ENCODE measurements at regions not wholly inside any gene's neighbourhood (a gene's known extent, or its start where the extent isn't known, plus 50 kb on each side); places are given as distances from the start of the nearest gene placed in this dataset.

DNA sequence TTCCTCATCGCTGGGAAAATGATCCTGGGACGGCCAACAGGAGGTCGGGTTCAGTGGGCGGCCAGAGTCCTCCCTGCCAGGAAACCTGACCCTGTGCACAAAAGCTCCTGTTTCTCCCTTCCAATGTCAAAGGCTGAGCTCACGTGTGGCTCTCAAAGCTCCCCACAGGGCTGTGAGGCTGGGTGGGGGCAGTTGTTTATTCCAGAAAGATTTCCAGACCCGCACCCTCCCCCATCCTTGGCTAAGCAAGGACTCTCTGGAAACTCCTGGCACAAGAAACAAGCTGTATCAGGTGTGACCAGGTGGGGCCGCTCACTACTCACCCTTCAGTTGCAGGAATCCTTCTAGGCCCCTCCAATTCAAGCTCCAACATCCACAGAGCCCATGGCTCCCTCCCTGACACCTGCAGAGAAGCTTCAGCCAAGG lies 131.9 kb downstream of the SHANK2 start:
- peak; percentile 26 for DNase-seq

DNA sequence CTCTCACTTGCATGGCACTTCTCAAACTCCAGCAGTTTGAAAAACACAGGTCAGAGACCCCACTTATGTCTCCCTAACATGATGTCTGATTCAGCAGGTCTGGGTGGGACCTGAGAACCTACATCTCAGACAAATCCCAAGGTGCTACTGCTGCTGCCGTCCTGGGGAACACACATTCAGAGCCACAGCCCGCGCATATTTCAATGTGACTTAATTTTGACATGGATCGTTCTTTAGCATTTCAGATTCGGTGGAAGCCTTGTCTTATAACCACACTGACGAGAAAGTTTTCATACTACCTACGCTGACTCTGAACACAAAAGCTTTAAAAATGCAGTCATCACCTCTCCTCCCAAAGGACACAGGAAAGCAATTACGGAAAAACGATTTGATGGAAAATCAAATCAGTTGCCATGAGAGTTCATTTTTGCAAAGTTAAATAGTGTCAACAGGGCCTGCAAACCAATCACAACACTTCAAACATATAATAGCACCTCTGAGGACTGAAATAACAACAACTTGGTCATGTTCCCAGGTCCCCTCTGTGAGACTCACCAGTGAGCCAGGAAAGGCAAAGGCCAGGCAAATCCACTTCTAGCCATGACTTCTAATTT lies 132.6 kb downstream of the SHANK2 start:
- no peak for DNase-seq

DNA sequence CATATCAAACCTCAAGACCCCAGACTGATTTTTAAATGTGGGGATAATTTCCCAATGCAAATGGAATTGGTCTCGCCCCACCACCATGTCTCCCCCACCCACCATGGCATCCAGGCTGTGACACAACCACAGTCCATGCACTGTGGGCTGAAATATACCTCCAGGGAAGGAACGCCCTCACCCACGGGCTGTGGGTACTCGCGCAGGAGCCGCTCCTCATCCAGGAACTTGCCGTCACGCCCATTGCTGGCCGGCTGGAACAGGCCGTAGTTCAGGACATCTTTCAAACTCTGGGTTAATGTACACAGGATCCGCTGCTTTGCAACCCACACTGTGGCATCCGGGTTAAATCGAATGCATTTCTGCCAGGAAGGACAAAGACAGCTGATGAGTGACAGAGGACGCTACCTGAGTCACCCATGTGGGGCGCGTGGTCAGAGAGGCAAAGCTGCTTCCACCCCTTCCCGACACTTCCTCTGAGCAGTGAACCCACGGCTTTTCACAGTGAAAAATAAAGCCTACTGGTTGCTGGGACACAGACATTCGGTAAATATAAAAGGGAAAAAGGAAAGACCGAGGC lies 133.6 kb downstream of the SHANK2 start:
- DNase-seq: no peak

DNA sequence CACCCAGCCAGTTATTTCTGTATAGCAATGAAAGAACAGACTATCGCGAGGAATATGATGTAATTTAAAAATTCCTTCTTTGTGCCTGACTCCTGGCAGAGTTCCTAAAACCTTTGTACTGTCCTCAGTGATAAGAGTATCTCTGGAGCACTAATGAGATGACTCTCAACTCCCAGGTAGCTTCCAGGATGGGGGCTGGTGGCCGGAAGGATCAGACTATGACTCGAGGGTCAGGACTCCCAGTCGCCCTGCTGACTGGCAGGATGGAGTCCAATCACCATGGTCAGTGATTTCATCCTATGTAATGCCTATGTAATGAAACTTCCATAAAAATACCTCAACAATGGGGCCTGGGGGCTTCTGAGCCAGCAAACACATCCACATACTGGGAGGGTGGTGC lies 135.1 kb downstream of the SHANK2 start:
- DNase-seq: no peak

GRCh38 chr11:71116693-71117040 lies 135.7 kb downstream of the SHANK2 start:
- DNase-seq: no peak

- DNase-seq: peak; percentile 26
These were observed 136.3 kb downstream of the SHANK2 start for GRCh38 chr11:71115770-71116692.

- peak; percentile 10 for DNase-seq
These were observed 138.1 kb downstream of the SHANK2 start for GRCh38 chr11:71114124-71114851.

DNA sequence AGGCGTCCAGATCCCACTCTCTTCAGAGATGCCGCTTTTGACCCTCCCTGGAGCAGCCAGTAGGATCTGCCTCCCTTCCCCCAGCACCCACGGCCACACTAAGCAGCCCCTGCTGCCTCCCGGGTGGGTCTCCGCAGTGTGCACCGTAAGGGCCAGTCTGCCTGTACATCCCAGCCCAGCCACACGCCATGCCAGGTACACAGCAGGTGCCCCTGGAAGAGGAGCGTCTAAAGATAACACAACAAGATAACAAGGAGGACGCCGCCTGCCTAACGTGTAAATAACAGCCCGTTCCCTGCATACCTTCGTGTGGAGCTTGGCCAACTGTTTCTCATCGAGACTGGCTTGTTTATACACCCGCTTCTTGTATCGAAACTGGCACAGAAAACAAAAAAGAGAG lies 139.4 kb downstream of the SHANK2 start:
- no peak for DNase-seq

DNA sequence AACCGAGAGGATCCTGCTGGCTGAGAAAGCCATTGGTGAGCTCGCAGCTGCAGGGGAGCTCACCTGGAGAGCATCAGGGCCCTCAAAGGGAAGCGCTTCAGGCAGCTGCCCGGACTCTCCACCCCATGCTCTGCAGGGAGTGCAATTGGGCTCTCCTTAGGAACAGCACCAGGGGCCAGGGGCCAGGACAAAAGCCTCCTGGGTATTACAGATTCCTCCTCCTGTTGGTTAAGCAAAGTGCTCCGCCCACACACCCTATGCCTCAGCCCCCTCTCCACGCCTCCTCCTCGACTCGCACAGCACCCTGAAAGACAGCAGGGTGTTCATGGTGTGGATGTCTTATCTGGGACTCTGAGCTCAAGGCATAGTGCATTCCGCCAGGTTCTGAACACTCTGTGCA lies 139.9 kb downstream of the SHANK2 start:
- DNase-seq: no peak

GRCh38 chr11:71109586-71109985 lies 142.8 kb downstream of the SHANK2 start:
- no peak for DNase-seq

- DNase-seq: no peak
These were observed 143.2 kb downstream of the SHANK2 start for GRCh38 chr11:71109186-71109585.

DNA sequence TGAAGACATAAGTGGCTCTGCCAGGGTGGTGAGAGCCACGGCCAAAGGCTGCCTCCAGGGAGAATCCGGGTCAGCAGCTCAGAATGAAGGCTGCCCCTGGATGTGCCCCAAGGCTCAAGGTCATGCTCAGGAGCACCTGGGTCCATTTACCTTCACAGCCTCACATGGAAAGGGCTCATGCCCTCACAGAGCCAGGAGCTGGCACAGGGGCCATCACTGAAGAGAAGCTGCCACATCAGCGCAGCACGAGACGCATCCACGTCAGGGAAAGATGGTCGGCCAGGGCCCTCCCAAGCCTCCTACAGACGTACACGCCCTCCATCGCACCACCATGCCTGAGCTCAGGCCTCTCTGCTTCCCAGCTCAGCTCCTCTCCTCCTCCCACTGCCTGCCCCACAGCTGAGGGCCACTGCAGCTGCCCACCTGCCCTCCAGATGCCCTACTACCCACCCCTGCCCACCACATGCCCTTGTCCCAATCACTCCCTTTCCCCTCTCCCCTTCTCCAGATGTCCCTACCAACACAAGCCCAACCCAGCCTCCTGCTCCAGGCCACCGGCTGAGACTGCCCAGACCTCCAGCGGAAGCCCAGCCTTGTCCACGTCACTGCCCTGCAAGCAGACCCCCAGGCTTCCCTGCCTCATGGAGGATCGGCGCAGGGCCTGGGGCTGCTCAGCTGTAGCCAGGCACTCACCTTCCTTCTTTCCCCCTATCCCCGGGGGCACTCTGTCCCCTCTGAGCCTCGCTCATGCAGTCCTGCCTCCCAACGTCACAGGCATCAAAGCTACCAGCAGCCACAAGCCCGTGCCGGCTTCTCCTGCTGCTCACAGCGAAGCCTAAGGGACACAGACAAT lies 144.1 kb downstream of the SHANK2 start:
- no peak for DNase-seq

- DNase-seq: no peak
These were observed 145.7 kb downstream of the SHANK2 start for GRCh38 chr11:71106671-71107070.

DNA sequence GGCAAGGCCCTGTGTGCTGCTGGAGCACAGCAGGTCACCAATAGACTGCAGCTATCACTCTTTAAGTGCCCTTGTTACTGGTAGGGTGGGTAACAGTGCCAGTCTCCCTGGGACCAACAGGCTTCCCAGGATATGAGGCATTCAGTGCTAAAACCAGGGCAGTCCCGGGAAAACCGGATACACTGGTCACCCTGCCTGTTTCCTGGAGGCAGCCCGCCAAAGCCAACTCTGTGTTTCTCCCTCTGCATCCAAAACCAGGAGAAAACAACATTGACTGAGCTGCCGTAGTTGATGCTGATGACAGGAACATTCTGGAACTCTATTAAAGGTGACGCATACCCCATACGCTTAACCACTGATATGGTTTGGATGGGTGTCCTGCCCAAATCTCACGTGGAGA lies 149.1 kb downstream of the SHANK2 start:
- DNase-seq: no peak

DNA sequence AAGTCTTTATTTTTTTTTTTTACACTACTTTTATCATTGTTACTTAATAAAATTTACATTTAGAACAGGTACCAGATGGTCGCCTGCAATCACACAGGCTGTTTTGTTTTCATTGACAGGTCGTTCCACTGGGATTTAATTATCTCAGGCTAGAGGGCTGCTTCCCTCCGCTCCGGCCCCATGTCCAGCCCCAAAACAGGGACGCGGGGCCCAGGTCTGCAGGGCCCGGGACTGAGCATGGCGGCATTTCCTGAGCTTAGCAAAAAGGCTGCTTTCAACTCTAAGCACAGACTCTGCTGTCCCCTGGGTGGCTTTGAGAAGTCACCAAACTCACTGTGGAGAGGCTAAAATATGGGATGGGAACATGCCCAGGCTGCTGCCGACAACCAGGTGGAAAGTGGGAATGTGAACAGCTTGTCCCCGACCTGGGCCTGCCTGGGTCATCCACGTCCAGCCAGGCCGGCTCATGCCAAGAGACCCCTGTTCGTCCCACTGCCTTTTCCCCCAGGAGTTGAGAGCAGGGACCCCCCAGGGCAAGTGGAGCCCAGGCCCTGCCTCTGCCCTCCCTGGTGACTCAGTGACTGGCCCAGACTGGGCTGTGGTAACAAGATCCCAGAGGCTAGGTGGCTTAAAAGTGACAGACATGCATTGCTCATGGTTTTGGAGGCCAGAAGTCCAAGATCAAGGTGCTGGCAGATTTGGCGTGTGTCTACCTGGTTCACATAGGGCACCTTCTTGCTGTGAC lies 150.0 kb downstream of the SHANK2 start:
- DNase-seq: no peak

DNA sequence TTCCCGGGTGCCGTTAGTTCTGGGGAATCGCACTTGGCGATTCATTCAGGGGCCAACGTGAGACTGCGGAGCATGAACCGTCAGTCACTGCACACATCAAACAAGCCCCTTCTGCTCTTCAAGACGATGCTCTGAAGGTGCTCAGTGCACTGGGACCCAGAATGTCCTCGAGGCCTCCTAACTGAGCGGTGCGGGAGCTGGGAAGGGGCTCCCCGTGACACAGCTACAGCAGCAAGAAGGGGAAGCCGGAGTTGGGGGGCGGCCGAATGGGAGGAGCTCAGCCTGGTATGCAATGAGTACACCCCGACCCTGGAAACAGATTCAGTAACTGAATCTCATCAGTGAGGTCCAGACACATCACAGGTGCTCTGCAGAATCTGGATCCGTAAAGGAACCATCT lies 150.8 kb downstream of the SHANK2 start:
- DNase-seq: no peak

DNA sequence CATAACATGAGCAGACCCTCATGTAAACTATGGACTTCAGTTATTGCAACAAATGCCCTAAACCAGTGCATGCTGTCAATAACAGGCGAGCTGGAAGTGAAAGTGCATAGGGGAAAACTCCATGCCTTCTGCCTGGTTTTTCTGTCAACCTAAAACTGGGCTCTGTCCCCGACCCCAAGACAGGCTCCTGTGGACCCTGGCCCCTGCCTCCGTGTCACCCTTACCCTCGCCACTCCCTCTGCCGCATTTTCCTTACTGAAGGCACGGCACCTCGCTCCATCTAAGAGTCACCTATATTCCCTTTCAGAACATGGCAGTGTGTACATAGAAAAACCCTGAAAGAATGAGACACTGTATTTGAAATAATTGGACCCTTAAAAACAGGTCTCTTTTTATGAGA lies 151.3 kb downstream of the SHANK2 start:
- no peak for DNase-seq

GRCh38 chr11:71098776-71099175 lies 153.6 kb downstream of the SHANK2 start:
- DNase-seq: no peak

DNA sequence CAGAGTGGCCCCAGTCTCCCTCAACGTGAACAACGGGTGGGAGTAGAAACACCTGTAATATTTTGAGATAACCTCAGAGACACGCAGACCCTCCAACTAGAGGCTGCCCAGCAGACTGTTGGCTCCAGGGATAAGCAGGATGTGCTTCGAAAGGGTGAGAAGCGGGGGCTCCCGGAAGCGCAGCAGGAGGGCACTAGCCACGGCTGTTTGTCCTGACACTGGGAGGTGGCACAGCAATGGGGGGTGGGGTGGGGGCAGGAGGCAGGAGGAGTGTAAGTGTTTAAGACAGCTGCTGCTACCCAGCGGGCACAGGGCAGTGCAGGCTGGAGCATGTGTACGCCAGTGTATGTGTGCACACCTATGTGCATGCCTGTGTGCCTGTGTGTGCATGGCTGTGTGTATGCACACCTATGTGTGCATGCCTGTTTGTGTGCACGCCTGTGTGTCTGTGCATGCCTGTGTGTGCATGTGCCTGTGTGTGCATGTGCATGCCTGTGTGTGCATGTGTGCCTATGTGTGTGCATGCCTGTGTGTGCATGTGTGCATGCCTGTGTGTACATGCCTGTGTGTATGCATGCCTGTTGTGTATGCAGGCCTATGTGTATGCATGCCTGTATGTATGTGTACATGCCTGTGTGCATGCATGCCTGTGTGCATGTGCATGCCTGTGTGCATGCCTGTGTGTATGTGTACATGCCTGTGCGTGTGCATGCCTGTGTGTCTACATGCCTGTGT lies 154.7 kb downstream of the SHANK2 start:
- DNase-seq: no peak

DNA sequence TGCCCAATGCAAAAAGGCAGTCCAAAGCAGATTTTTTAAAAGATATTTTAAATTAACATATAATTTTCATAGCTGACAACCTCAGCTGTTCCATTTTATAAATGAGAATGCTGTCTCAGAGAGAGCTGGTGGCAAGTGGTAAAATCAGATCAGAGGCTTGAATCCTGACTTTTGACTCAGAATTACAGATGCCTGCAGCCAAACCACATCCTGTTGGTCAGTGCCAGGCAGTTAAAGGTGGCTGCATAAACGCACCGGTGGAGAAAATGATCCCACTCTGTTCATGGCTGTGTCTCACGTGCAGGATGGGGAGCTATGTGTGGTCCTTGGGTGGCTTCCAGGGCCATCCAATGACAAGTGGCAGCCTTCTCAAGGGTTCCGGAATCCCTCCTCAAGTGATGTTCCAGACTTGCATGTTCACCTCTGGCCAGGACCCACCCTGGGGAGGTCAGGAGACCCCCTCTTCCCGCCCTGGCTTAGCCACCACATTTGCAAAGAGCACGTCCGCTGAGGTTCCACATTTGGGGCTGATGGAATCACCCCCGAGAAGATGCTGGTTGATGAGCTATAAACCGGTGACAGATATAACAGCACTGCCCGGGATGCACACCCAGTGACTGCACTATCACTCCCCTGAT lies 155.5 kb downstream of the SHANK2 start:
- DNase-seq: no peak
